GM19397 (cell line): ENCODE measurements at regions not wholly inside any gene's neighbourhood (a gene's known extent, or its start where the extent isn't known, plus 50 kb on each side); places are given as distances from the start of the nearest gene placed in this dataset.

ENCODE experiments used
- ATAC-seq: cut with Tn5 transposase; IDR thresholded peaks from one replicate; pipeline ENCODE4 v1.9.1; 2021; ENCODE audit warnings: mild to moderate bottlenecking, moderate library complexity; ENCODE audit not compliant: unreplicated experiment

DNA sequence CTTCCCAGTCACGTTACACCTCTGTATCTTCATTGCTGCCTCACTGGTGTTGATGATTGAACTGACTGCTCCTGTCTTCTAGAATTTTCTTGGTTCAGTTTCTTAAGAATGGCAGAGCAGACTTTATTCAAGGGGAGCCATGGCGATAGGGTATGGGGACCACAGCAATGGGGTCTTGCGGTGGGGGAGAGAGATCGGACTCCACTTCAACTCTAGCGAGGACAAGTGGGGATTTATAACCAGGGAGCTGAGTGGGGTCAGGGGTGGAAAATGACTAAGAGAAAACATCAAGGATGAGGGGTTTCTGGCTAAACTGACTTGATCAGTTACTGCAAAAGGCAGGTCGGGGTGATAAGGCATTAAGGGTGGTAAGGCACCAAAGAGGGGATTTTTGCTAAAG, 156.4 kb downstream of the CD83 start:
- no peak for ATAC-seq

DNA sequence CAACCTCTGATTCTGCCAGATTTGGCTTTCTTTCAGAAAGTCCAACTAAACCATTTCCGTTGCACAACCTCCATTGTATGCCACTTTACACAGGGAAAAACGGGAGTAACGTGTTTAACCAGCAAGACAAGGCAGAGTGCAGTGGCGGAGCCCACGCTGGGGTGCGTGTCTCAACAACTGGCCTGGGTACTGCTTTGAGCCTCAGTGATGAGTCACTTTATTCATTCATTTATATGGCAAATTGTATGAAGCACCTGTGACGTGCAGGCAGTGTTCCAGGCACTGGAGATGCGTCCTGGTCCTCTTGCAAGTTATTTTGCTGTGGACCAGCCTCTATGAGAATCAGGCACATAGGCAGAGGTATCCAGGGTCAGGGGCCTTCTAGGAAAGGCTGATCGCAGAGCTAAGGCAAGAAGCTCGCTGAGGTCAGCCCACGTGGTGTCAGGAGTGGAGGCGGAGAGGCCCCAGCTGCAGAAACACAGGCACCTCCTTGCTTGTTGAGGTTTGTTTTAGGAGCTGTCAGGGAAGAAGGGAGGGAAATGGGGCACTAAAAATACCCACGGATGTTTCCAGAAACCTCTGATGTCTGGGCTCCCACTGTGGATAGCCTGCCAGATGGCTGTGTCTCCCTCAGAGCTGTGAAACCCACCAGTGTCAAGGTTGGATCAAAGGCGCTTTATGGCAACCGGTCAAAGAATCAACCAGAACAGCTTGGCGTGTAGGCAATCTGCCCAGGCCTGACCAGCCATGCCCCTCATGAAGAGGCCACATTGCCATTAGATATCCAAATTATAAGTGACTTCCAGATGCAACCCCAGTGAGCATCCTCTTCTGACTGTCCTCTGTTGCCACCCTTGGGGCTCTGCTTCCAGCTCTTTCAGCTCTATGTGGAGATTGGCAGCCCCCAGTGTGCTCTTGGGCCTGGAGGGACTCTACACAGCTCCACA, 157.2 kb downstream of the CD83 start:
- no peak for ATAC-seq

DNA sequence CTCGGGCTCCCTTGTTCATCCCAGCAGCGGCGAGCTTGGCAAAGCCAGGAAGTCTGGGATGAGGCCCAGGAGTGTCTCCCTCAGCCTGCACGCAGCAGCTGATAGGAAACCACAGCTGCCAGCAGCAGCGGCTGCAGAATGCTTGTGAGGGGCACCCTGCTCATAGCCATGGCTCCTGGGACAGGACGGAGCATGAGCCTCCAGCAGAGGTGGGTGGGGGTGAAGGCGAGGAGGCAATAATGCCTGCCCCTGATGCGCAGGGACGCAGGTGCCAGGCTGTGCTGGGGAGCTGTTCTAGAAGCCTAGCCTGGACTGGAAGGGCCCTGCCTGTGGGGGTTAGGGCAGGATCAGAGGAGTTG, 157.9 kb downstream of the CD83 start:
- no peak for ATAC-seq

DNA sequence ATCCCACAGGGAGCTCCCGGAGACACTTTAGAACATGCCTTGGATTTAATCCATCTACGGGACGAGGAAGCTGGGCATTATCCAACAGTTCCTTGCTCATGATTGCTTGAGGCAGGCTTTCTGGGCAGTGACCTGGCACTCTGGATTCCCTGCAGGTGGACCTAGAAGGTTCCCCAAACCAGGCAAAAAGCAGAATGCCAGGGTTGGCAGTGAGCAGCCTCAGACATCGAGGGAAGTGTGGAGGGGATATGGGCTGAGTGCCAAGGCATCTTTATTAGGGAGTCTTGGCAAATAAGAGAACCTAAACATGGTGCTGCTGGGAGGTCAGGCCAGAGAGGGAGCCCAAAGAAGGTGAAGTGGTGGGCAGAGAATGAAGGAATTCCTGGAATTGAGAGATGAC, 158.5 kb downstream of the CD83 start:
- ATAC-seq = no peak

- ATAC-seq = peak; percentile 75
Measured at GRCh38 chr6:14276667-14277404, 159.3 kb downstream of the CD83 start.

- peak; percentile 23 for ATAC-seq
Measured at GRCh38 chr6:14277405-14277930, 159.9 kb downstream of the CD83 start.

DNA sequence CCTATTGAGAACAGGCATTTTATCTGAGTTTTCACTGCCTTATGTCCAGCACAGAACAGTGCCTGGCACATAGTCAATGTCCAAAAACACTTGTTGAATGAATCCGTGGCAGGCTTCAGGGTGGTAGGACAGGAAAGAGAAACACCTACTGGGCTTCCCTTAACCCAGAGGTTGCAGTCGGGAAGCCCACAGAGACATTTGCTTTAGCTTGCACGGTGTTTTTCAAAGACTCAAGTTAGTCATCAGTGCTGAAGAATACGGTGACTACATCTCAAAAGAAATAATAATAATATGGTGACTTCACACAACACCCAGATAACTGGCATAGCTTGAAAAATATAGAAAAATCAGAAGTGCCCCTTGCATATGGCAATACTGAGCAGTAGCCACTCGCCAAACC, 160.4 kb downstream of the CD83 start:
- ATAC-seq = no peak

DNA sequence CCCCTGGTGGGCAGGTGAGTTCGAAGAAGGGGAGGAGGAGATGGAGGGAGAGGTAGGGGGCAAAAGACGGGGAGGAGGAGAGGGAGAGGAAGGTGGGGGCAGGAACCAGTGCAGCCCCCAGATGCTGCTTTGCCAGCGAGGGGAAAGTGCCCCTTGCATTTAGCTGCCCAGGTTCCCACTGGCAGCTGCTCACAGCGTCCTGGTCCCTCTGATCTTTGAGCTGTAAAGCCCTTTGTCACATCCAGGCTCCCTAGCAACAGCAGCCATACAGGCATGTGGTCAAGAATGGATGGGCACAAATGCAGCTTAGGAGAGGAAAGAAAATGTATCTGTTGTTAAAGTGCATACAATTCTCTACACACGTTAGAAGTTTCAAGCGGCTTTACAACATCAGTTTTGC, 160.9 kb downstream of the CD83 start:
- no peak for ATAC-seq

DNA sequence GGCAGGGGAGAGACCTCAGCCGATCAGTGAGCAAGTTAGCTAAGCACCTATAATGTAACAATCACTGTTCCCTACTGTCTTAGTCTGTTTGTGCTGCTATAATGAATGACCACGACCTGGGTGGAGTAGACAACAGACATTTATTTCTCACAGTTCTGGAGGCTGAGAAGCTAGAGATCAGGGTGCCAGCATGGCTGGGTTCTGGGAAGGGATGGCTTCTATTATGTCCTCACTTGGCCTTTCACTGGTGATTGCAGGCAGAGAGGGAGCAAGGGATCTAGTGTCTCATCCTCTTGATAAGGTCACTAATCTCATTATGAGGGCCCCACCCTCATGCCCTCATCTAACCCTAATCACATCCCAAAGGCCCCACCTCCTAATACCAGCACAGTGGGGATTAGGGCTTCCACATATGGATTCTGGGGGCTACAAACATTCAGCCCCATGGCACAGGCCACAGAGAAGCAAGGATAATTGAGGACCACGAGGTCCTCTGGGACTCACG, 162.5 kb downstream of the CD83 start:
- ATAC-seq = no peak

DNA sequence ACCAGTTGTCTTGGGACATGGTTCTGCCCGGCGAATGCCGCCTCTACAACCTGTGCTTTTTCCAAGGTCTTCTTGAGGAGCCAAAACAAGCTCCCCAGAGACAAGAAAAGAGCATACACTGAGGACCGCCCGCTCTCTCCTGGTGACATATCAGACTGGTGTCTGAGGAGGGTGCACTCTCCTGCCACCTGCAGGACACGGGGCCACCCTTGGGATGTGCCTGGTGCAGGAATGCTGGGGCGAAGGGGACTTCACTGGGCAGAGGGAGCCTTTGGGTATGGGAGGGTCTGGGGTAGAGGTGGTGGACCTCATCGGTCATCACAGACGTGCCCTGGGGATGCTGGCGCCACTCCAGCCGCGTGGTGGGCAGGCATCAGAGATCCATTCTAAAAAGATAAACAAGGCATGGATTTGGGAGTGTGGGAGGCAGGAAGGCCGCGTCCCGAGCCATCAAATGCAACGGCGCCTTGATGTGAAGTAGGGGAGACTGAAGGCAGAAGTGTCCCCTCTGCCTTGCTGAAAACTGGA, 163.3 kb downstream of the CD83 start:
- no peak for ATAC-seq

GRCh38 chr6:14281811-14282660, 164.5 kb downstream of the CD83 start:
- no peak for ATAC-seq

DNA sequence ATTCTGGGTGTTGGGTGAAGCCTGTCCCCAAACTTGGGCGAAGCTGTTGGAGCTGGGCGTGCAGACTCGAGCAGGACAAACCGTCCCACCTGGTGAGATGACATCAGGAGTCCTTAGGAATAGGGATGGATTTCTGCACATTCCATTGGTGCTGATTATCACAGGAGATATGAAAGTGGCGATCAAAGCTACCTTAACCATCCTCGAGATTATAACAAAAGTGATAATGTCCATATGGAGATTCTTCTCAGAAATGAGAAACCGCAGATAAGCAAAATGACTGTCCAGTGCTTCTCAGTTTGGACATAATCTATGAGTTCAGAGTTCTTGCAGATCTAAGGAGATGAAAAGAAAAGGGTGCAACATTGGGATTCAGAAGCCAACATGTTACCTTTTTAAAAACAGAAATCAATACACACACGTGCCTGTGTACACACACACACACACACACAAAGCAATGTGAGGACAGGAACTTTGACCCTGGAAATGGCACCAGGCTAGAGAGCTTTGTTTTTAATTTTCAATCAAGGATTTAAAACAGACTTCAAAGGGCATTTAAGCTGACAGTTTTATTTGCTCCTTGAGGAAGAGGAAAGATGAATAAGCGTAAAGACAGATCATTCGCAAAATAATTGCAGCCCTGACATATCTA, 165.4 kb downstream of the CD83 start:
- ATAC-seq = no peak

- ATAC-seq = no peak
Measured at GRCh38 chr6:14283600-14284235, 166.1 kb downstream of the CD83 start.

DNA sequence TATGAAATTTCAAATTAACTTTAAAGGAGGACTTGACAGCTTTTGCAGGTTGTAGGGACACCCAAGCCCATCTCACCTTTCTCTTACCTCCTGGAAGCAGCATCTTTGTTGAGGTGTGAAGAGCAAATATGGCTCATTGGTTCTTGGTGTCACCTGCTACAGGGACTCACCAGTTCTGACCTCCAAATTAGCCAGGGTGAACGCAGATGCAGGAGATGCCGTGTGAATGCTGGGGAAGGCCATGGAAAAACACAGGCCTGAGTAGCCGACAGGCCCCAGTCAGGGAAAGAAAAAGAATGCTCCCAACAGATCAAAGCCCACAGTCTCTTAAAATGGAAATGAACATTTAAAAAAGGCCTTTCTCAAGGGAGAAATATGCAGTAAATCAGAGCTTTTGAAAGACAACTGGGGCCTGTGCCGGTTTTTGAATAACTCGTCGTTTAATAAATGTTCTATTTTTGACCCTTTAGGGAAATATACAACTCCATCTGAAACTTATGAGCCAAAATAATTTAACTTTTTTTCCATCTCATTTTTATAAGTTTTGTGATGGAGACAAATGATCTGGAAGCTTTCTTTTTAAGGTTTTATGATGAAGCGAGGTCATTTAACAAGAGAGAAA, 167.5 kb downstream of the CD83 start:
- no peak for ATAC-seq

- no peak for ATAC-seq
Measured at GRCh38 chr6:14286144-14286543, 168.6 kb downstream of the CD83 start.

GRCh38 chr6:14286634-14287428, 169.3 kb downstream of the CD83 start:
- ATAC-seq = no peak

DNA sequence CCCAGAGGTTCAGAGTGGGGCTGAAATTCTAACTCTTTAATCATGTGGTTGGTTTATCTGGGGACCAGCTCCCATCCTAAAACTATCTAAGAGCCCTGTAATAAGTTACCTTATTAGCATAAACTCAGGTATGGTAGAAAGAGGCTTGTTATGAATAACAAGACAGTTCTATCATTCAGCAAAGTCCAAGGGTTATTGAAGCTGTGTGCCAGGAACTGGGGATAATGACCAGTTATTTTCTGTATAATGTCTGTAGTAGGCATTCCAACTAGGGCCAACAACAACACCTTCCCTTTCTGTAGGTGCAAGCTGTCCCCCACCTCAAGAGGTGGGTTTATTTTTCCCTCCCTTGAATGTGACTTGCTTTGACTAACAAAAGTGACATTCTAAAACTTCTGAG, 170.1 kb downstream of the CD83 start:
- no peak for ATAC-seq

DNA sequence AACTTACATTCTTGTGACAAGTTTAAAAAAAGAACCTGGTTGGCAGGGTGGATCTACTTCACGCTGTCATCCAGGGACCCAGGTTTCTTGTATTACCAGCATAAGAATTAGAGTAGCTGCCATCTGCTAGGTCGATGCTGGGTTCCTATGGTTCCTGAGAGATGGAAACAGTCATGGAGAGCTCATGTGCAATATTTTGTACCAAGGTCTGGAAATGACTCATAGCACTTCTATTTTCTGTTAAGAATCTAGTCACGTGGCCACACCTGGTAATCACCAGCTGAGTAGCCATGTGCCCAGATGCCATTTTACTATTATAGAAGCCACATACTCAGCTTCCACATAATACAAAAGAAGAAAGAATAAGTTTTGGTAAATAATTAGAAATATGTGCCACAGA, 171.3 kb downstream of the CD83 start:
- no peak for ATAC-seq
